GM18858 (cell line): ENCODE measurements at regions not wholly inside any gene's neighbourhood (a gene's known extent, or its start where the extent isn't known, plus 50 kb on each side); places are given as distances from the start of the nearest gene placed in this dataset.
"Not testable (repeated sequence)": the region's sequence is repeated elsewhere in the genome, so short reads cannot be mapped to it uniquely, and the experiment has no call there.

Experiments used
- ATAC-seq: cut with Tn5 transposase; IDR thresholded peaks from one replicate; pipeline ENCODE4 v1.9.1; 2021; ENCODE audit not compliant: unreplicated experiment

DNA sequence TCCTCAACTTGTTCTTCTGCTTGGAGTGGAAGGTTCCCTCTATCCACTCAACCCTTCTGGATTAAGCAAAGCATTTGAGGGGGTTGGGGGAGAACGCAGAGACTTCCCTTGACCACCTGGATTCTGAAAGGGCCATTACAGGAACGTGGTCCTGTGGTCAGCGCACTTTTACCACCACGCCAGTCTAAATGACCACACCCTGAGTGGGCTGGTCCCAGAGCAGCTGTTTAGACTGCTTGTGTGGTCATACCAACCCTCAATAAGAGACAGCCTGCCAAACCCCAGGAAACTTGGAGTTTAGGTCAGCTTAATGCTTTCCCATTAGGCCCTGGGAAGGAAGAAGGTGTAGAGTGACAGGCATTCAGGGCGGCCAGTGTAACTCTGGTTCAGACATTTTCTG, 165.5 kb upstream of the ATP2B1 start:
- ATAC-seq = no peak

DNA sequence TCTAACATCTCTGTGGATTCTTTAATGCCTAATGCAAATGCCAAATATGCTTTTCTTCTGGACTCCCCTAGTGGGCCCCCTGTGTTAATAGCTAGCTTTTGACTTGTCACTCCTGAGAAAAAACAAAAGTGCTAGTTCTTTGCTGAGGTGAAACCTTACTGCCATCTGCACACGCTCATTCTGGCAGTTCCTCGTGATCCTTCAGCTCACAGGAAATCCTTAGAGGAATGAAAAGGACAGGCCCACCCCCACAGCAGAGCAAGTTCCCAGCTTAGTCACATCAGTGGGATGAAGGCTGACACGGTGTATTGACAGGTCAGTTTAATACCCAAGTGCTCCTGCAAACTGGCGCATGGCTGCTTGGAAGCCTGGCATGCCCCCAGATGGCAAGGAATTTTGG, 165.1 kb upstream of the ATP2B1 start:
- ATAC-seq = peak; percentile 55

GRCh38 chr12:89872922-89873630, 164.4 kb upstream of the ATP2B1 start:
- ATAC-seq = no peak

DNA sequence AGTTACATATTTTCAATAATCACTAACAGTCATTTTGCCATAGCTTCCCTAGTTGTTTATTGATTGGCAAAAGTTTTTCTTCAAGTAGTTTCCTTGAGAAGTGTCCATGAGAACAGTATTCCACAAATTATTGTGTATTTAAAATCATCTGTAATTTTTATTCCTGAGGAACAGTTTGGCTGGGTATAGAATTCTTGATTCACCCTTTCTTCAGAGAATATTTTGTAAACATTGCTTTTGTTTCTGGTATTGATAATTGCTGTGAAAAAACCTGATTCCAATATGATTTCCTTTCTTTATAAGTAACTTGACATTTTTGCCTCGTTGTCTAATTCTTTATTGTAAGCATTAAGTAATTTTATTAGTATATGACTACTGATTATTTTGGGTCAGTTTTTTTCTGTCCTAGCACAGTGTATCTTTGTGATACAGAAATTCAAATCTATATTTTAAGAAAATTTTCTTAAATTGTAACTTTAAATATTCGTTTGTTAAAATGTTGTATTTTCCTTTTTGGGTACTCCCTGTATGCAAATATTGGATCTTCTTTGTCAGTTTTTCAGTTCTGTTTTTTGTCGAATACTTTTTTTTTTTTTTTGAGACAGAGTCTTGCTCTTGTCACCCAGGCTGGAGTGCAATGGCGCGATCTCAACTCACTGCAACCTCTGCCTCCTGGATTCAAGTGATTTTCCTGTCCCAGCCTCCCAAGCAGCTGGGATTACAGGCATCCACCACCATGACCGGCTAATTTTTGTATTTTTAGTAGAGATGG, 162.0 kb upstream of the ATP2B1 start:
- ATAC-seq = no peak

- ATAC-seq = not testable (repeated sequence)
Measured at GRCh38 chr12:89867611-89868010, 159.0 kb upstream of the ATP2B1 start.

DNA sequence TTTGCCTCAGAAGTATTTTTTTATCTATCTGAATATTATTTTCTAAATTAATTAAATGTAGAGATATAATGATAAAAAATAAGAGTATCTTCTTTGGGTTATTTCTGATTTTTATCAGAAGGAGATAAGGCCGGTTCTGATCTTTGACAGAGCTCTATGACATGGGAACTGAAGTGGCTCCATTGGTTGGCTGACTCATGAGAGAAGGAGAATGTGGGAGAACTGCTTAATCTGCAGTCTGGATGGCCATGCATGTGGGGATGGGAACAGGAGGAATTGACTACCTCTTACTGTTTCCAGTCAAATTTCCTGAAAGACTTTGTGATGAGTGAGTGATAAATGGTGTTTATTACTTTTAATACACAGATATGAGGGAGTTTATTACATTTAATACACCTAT, 155.8 kb upstream of the ATP2B1 start:
- ATAC-seq = no peak

DNA sequence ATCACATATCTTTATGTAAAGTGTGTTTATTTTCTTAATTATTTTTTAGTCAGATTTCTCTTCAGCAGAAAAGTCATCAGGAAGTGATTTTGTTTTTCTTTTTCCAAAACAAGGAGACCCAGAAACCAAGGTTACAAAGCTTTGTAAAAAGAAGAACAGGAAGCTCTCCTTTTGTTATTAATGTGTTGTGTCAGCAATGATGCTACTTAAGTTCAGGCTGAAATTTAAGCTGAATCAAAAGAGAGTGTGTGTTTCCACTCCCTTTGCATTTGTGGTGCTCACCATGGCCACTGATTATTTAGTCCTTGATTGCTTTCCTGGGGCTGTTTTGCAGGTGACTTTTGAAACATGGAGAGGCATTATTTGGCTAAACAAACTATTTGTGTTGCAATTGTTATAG, 155.3 kb upstream of the ATP2B1 start:
- ATAC-seq = peak; percentile 15

DNA sequence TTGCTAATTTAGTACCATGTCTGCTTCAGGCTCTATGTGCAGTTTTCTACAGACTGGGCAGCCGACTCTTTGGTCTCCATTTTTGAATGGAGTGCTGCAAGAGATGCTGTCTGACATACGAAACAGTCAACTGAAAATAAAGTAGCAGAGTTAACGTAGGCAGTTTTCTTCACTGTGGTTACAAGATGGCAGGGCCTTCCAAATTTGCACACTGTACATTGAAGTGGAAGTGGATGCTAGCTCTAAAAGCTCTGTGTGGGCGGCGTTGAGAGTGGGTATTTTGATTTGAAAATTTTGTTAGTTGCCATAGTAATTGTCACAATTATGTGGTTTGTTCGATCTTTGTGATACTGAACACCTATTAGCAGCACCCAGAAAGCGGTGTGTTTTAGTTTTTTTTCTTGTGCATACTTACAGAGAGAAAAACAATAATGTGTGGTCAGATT, 154.9 kb upstream of the ATP2B1 start:
- ATAC-seq = peak; percentile 38

DNA sequence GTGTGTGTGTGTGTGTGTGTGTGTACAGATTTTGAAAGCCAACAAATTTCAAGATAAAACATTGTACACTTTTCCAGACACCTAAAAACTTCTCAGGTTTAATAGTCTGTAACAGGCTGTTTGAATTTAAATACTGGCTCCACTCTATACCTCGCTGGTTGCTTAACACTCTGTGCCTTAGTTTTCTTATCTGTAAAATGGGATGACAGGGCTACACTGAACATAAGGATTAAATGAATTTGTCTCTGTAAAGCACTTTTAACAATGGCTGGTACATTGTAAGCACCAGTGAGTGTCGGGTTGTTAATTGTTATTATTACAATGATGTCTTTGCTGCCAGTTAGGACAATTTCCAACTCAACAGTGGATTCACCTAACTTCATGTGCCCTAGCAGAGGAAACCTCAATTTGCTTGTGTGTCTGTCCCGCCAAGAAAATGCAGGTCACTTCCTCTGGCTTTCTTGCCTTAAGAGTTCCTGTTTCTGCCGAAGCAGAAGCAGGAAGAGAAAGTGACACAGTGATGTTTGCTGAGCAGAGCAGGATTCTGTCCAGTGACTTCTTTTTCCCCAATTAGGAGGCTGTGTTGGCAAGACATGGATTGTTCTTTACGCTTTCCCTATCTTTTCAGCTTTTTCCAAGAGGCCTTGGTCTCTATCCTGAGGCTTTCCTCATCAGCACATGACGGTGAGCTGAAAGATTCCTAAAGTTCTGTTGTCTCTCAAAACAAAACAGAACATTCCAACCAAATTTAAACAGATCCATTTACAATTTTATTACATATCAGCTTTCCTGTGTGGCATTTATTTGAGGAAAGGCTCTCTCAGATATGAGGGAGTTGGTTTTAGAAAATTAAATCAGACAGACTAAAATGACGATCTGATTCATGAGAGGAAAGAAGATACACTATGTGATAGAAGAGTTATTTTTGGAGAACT, 154.1 kb upstream of the ATP2B1 start:
- ATAC-seq = peak; percentile 49

DNA sequence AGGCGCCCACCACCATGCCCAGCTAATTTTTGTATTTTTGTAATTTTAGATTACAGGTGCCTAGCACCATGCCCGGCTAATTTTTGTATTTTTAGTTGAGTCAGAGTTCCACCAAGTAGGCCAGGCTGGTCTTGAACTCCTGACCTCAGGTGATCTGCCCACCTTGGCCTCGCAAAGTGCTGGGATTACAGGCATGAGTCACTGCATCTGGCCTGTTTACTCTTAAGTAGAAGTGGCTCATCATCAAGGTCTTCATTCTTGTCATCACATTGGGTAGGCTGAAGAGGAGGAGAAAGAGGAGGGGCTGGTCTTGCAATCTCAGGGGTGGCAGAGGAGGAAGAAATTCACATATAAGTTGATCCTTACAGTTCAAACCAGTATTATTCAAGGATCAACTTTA, 152.4 kb upstream of the ATP2B1 start:
- no peak for ATAC-seq

DNA sequence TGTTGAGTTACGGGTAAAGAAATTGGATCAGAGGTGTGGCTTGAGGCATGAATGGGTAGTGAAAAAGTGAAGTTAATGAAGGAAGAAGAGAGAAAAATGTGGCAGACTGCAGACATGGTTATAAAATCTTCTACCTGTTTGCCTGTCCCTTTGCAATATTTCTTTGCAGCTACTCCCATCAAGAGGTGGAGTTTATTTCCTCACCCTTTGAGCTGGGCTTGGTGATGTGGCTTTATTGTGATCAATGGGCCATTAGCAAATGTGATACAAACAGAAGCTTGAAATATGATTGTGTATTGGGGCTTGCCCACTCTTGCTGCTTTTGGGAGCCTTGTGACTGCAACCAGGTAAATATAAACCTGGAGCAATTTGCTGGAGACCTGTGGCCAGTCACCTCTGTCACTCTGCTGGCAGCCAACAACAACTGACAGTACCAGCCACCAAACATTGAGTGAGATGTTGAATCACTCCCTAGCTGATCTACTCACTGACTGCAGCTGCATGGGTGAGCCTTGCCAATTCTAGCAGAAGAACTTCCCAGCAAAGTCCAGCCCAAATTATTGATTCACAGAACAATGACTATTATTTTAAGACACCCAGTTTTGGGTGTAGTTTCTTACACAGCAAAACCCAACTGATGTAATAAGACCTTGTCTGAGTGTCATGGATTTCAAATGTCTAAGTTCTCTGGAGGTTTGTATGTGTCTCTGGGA, 151.0 kb upstream of the ATP2B1 start:
- ATAC-seq = no peak

DNA sequence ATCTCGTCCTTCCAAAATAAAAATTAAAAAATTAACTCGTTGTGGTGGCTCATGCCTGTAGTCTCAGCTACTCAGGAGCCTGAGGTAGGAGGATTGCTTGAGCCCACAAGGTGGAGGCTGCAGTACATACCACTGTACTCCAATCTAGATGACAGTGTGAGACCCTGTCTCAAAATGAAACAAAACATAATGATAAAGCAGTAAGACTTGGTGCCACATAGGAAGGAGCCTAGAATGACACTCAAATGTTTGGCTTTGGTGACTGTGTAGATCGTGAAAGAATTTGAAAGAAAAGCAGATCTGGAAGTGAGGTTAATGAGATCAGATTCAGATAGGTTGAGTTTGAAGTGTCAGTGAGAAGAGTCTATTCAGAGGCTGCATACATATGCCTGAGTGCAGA, 150.1 kb upstream of the ATP2B1 start:
- ATAC-seq = no peak

GRCh38 chr12:89857652-89858274, 149.1 kb upstream of the ATP2B1 start:
- ATAC-seq = no peak

DNA sequence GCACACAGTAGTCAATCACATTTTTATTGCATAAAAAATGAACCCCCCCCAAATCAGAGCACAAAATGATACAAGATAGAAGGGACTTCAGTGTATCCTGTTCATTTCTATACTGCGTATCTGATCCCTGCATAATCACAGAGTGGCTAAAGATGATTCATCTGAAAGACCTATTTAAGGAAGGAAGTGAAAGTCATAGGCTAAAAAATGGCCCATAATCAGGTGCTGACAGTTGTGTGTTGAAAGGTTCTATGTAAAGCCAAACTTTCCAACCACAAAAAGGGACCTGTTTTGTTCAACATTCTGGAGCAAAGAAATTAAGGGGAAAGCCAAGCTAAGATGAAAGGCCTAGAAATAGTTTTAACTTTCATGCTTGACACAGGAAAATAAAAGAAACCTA, 147.8 kb upstream of the ATP2B1 start:
- peak; percentile 88 for ATAC-seq

DNA sequence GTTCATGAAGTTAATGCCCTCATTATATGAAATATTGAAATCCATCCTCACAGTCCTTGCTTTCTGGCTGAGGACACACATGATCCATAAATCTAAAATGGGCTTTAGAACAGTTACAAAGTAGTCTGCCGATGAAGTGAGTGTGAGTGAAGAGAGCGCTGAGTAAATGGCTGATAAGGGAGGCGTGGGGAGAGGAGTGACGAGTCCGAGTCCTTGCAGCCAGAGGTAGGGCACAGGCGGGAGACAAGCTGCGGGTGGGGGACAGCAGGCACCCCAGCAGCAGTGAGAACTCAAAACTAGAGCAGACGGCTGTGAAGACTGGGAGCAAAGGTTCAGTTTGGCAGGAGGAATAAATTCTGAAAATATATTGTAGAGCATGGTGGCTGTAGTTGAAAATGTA, 140.1 kb upstream of the ATP2B1 start:
- ATAC-seq = no peak

DNA sequence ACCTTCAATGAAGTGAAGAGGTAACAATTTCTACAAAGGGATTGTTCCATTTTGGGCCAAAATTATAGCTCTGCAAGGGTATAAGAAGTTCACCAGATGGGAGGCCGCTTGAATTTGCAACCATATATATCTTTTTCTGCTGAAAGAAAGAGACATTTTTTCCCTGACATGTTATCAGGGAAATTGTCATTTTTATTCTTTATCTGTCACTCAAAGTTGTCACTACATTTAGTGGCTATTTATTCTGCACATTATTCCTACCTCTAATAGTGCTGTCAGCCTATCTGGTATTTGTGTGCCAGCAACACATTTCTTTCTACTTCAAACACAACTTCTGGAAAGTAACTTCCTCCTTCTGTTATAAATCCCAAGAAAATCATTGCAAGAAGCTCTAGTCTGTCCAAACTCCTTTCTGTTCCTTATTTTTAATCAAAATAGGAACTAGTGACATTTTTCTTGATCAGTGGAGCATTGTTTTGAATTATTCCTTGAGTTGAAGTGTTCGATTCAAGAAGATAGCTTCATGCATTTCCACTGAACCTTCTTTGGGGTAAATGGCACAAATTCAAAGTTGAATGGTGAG, 137.9 kb upstream of the ATP2B1 start:
- ATAC-seq = no peak

DNA sequence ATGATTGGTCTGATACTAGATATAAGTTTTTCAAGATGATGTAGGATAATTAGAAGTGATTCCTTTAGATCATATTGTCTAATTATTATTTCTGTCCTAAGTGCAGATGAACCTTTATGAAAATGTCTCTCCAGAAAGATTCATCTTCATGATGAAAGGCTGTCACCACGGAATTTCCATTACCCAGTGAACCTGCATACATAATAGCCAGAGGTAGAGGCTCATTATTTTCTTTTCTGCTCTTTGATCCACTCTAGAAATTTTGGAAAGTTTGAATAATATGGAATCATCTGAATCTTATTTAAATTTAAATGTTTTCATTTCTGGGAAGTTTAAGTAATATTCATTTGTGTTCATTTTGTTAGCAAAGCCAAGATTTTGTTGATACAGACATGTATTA, 137.1 kb upstream of the ATP2B1 start:
- ATAC-seq = no peak

- no peak for ATAC-seq
Measured at GRCh38 chr12:89845366-89845765, 136.7 kb upstream of the ATP2B1 start.

DNA sequence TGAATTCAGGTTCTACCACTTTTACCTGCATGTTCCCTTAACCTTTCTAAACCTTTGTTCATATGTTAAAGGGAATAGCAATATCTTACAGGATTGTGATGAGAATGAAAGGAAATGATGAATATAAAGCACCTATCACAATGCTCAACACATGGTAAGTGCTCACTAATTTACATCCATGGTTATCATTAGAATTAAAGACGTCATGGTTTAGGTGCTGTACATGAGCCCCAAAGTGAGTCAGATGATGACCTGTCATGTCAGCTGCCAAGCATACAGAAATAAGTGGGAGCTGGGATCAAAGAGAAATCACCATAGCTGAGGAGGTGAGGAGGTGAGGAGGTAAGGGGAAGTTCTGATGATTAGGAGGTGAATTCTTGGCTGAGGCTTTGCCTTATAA, 135.9 kb upstream of the ATP2B1 start:
- no peak for ATAC-seq
